HT-29 (cell line): ENCODE measurements at regions not wholly inside any gene's neighbourhood (a gene's known extent, or its start where the extent isn't known, plus 50 kb on each side); places are given as distances from the start of the nearest gene placed in this dataset.

ENCODE experiments used
- DNase-seq: peaks from one replicate; pipeline ENCODE4 v3.0.0-alpha.2; 2015; ENCODE audit warnings: low spot score

- DNase-seq, result no peak
Observed at GRCh38 chr5:85170183-85170582, 785.5 kb upstream of the EDIL3 start.

- DNase-seq, result no peak
Observed at GRCh38 chr5:85173469-85173868, 788.8 kb upstream of the EDIL3 start.

- DNase-seq, result no peak
Observed at GRCh38 chr5:85182344-85182743, 797.7 kb upstream of the EDIL3 start.

- DNase-seq, result no peak
Observed at GRCh38 chr5:85204289-85204688, 819.6 kb upstream of the EDIL3 start.

DNA sequence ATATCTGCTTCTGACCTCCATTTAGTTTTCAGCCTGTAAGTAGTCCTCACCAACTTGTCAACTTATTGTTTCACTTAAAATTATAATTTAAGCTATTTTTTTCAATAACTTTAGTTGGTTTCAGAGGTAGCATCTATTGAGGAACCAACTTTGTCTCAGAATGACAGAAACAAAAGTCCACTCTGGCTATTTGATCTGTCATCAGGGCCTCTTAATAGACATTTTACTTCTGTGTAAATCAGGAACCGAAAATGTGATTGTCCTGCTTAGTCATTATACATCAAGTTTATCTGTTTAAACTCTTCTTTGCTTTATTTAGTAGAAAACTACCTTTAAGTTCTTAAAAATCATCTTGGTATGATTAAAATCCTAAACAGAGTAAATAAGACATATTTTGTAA lies 820.8 kb upstream of the EDIL3 start:
- DNase-seq, result no peak

DNA sequence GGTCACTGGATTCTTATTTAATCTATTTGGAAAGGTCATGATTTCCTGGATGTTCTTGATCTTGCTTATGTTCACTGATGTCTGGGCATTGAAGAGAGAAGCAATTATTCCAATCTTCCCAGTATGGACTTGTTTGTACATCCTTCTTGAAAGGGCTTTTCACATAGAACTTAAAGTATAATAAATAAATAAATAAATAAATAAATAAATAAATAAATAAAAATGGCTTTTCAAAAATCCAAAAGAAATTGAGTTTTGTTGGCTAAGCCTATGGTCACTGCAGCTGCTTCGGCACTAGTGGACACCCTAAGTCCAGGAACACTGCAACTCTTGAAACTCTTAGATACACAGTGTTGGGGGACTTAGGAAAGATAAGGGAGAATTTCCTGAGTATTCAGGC lies 840.7 kb upstream of the EDIL3 start:
- DNase-seq, result no peak

DNA sequence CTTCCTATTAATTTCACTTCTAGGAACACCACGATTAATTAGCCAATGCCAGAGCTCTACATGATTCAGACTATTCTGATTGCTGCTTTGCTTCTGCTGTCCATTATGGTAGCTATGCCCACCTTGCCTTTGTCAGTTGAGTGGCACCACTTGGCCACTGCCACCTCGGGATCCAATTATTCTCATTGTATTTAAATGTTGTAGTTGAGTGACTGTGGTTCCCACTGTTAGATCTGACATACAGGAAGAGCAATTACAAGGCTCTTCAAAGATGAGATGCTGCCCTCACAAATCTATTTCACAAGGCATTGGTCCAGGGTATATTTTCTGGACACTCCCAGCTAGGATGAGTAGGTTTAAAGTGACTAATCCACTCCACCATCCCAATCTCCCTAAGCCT lies 864.5 kb upstream of the EDIL3 start:
- no peak for DNase-seq

DNA sequence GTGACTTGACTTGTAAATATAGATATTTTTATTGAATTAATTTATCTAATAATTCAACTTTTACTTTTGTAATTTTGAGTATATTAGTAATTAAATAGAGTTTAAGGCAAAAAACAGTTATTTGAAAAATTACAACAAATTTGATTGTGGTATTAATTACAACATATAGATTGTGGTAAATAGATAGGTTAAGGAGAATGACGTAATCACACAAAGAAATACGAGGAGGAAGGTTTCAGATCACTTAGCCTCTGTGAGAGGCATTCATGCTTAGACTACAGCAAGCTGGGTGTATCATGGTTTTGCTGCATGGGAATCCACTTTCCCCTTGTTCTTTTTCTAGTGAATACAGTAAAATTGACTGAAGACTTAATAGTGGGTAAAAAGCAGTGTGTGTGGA lies 878.4 kb upstream of the EDIL3 start:
- DNase-seq, result no peak

- DNase-seq, result no peak
Observed at GRCh38 chr5:85266692-85267091, 882.0 kb upstream of the EDIL3 start.

DNA sequence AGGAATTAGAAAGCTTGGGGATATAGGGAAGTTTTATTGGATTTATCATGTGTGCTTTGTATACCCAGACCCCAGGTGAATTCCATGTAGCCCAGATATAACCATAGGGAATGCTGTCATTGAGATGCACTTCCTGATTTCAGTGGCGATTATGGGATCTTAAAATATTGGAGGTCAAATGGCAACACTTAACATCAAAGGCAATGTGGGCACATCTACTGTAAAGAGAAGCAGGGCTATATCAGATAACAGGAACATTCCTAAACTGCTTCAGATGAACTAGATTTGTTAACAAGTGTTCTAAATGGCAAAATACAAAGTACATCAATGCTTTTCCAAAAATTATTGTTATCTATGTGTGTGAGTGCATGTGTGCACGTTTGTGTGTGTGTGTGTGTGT lies 883.5 kb upstream of the EDIL3 start:
- no peak for DNase-seq

- no peak for DNase-seq
Observed at GRCh38 chr5:85278193-85278592, 893.5 kb upstream of the EDIL3 start.

GRCh38 chr5:85288914-85289313 lies 904.2 kb upstream of the EDIL3 start:
- no peak for DNase-seq

GRCh38 chr5:85293145-85293785 lies 908.6 kb upstream of the EDIL3 start:
- no peak for DNase-seq

DNA sequence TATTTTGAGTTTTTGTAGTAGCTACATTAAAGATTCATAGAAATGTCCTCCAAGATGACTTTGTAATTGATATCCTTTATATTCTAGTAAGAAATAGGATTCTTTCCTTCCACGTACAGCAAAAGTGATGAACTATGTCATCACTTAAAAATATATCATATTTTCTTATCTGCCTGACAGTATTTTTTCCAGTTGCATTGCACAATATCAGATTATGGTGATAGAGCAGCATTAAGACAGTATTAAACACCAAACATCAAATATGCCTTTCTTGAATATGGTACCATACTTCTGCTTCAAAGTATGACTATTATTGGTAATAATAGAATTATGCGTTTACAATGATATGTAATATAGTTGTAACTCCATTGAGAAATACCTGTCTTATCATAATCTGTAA lies 919.8 kb upstream of the EDIL3 start:
- no peak for DNase-seq

DNA sequence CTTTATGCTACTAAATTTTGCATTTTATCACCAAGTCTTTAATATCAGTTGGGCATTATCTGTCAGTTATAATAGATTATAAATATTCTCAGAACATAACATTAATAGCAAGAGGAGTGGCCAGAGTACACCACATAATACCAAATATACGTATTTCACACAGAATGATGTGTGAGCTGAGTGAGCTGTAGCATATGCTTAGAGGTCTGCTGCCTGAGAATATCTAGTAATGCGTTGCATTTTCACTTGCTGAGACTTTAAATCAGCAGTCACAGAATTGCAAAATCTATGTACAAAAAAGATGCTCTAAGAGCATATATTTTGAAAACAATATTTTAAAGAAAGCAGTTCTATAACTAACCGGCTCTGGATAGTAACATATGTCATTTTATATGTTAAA lies 921.1 kb upstream of the EDIL3 start:
- DNase-seq, result no peak

DNA sequence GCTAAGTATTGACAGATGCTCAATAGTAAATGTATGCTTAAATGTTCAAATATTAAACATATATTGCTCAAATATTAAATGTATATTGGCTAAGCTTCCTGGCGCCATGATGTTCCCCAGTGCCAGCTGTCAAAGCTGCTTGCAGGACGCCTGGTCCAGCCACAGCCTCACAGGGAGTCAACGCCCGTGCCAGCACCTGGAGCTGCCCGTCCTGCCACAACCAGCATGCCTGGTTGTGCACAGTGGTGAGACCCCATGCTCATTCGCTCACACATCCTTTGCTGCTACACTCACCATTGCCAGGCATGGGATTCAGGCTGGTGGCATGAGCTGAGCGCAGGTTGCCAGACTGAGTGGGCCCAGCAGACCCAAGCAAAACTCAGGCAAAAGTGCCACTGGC lies 926.9 kb upstream of the EDIL3 start:
- DNase-seq, result no peak

GRCh38 chr5:85320495-85320894 lies 935.8 kb upstream of the EDIL3 start:
- DNase-seq, result no peak

DNA sequence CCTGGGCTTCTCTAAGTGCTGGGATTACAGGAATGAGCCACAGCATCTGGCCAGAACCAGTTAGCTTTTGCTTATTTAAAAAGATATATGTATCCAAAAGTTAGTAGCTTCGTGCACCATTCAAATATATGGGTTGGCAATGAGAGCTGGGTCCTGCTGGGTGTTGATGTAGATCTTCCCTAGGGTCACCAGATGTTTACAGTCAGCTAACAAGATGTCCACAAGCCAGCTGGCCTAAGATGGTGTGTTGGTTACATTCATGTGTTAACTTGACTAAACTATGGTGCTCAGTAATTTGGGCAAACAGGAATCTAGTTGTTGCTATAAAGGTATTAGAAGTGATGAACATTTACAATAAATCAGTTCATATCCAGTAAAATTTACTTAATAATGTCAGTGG lies 948.6 kb upstream of the EDIL3 start:
- no peak for DNase-seq

- no peak for DNase-seq
Observed at GRCh38 chr5:85337435-85337834, 952.8 kb upstream of the EDIL3 start.

- no peak for DNase-seq
Observed at GRCh38 chr5:85340790-85341189, 956.1 kb upstream of the EDIL3 start.

DNA sequence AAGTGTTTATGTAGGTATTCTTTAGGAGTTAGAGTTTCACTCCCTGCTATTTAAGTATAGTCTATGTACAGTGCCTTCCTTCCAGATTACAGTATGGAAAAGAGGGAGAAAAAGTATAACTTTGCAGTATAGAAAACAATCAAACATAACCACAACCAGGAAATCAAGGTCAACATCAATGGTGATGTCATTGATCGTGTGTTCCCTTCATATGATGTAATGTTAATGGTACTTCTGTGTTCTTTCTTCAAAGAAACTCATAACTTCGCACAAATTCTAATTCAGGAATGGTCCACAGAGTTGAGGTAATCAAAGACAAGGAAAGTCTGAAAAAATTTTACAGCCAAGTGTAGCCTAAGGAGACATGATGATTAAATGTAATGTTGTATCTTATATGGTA lies 961.1 kb upstream of the EDIL3 start:
- DNase-seq, result no peak

DNA sequence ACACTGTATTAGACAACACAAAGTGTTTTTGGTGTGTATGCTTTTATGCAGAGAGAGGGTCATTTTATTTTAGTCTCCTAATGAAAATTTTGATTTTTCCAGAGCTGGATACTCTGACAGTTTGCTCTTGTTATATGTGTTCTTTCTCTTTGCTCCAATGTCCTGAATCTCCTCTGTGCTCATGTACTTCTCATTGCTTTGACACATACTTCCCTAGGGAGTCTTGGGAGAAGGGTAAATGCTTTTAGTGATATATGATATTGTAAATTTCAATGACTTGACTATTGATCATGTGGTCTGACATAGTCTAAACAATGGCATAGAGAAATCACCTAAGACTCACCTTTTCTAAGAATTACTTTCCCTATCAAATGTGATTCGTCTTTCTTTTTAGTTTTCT lies 972.6 kb upstream of the EDIL3 start:
- DNase-seq, result no peak

GRCh38 chr5:85375525-85375924 lies 990.8 kb upstream of the EDIL3 start:
- no peak for DNase-seq

DNA sequence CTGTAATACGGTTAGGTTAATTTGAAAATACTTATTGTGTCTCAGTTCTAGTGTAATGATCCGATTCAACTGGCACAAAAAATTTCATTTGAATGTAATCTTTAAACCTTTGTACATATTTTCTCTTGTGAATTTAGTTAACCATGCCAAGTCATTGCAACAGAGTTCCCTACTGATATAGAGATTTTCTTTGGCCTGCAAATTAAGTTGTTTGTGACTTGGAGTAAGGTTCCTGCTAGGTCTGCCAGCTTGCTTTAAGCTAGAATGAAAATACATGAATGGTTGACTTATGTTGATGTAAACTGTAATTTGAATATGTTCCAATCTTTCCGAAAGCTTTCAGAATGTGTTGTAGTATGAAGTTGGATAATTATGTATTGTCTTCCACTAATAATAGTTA lies 1004.1 kb upstream of the EDIL3 start:
- DNase-seq, result no peak
